ENCODE measurements at regions not wholly inside any gene's neighbourhood (a gene's known extent, or its start where the extent isn't known, plus 50 kb on each side); places are given as distances from the start of the nearest gene placed in this dataset.

- no peak overlapping the region; a peak in 1 of 4 replicates for H3K27ac ChIP-seq (ENCODE audit: low read depth in 2 of 2, low read length in 1 of 2)
- H3F3A ChIP-seq (replicated peaks; ENCODE audit: insufficient read depth), result no peaks in the 10 kb centered on the region
- H3K4me3 ChIP-seq (ENCODE audit: low read depth in 2 of 2, low read length in 1 of 2), result no peak overlapping the region
- no peaks in the 10 kb centered on the region for H3K9me3 ChIP-seq
- no peak for DNase-seq
- no peaks in the 10 kb centered on the region for H3K27me3 ChIP-seq (ENCODE audit: insufficient read depth)
- H3K4me1 ChIP-seq (ENCODE audit: control insufficient read depth in 1 of 2, insufficient read depth in 2 of 2, low read depth in 1 of 2, low read length in 1 of 2), result peaks cover 0 to 62% of the 10 kb centered on the region in 2 experiments; a peak in 3 of 4 replicates
- H3K79me2 ChIP-seq (ENCODE audit: insufficient read depth), result no peaks in the 10 kb centered on the region
- ChIA-PET CTCF (interaction anchor here (0.6 to 3.7 kb wide), 44 partner anchors 8 to 305 kb away, joined by 3 to 24 read pairs (median 4); no protein-coding TSS in a partner anchor), POLR2A (no interaction called here)
- H4K20me1 ChIP-seq (ENCODE audit: insufficient read depth), result peaks cover 8% of the 10 kb centered on the region; the same call in 1 of the 2 replicates
- H2AFZ ChIP-seq (ENCODE audit: low read depth), result no peak overlapping the region
- TF ChIP-seq ZBTB33 (IDR thresholded peaks at IDR 0.05; ENCODE audit: borderline replicate concordance, low read depth) (no peak), NFIC (IDR thresholded peaks at IDR 0.05; ENCODE audit: borderline replicate concordance) (no peak), GATA2 (CRISPR knock-in tag; IDR thresholded peaks at IDR 0.05) (no peak), POLR2AphosphoS5 (IDR thresholded peaks at IDR 0.05; ENCODE audit: low read depth, low read length) (no peak), EP300 (IDR thresholded peaks at IDR 0.05; ENCODE audit: borderline replicate concordance in 1 of 2, low read depth in 1 of 2, low read length in 1 of 2) (no peak), RXRA (IDR thresholded peaks at IDR 0.05; ENCODE audit: borderline replicate concordance, low read depth) (no peak), MEF2A (IDR thresholded peaks at IDR 0.05; ENCODE audit: borderline replicate concordance, low read depth) (no peak), ELF1 (IDR thresholded peaks at IDR 0.05) (no peak), RAD21 (IDR thresholded peaks at IDR 0.05; ENCODE audit: low read length) (no peak), RFX5 (IDR thresholded peaks at IDR 0.05; ENCODE audit: low read length) (no peak), CTCF (IDR thresholded peaks at IDR 0.05) (no peak)
- 87% methylated on average over 17 of the region's 21 CpGs for WGBS (ENCODE audit: low lambda C conversion rate)
- no peak overlapping the region for H3K9ac ChIP-seq
- H3K4me2 ChIP-seq, result no peak overlapping the region
- no peaks in the 10 kb centered on the region for H3K36me3 ChIP-seq (replicated peaks in 1 of 2; ENCODE audit: control insufficient read depth in 1 of 2, insufficient read depth in 2 of 2, low read length in 1 of 2)
- no peaks in the 10 kb centered on the region for H3K9me2 ChIP-seq
Observed at GRCh38 chr16:85419503-85420408, 193.4 kb upstream of the GSE1 start.
